ENCODE measurements at regions not wholly inside any gene's neighbourhood (a gene's known extent, or its start where the extent isn't known, plus 50 kb on each side); places are given as distances from the start of the nearest gene placed in this dataset.
A peak's percentile ranks its signal among the peaks of the same experiment; 100 is the strongest.

- TF ChIP-seq EZH2phosphoT487 (IDR thresholded peaks at IDR 0.05; ENCODE audit: low read depth): no peak
- TF ChIP-seq, protein P1, sequence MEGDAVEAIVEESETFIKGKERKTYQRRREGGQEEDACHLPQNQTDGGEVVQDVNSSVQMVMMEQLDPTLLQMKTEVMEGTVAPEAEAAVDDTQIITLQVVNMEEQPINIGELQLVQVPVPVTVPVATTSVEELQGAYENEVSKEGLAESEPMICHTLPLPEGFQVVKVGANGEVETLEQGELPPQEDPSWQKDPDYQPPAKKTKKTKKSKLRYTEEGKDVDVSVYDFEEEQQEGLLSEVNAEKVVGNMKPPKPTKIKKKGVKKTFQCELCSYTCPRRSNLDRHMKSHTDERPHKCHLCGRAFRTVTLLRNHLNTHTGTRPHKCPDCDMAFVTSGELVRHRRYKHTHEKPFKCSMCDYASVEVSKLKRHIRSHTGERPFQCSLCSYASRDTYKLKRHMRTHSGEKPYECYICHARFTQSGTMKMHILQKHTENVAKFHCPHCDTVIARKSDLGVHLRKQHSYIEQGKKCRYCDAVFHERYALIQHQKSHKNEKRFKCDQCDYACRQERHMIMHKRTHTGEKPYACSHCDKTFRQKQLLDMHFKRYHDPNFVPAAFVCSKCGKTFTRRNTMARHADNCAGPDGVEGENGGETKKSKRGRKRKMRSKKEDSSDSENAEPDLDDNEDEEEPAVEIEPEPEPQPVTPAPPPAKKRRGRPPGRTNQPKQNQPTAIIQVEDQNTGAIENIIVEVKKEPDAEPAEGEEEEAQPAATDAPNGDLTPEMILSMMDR (IDR thresholded peaks at IDR 0.05; ENCODE audit: low read depth, low read length): peak; percentile 84
Measured at GRCh38 chr6:71190809-71191208, 97.8 kb upstream of the OGFRL1 start.
